ENCODE measurements at regions not wholly inside any gene's neighbourhood (a gene's known extent, or its start where the extent isn't known, plus 50 kb on each side); places are given as distances from the start of the nearest gene placed in this dataset.
"Not testable (repeated sequence)": the region's sequence is repeated elsewhere in the genome, so short reads cannot be mapped to it uniquely, and the experiment has no call there.

DNA sequence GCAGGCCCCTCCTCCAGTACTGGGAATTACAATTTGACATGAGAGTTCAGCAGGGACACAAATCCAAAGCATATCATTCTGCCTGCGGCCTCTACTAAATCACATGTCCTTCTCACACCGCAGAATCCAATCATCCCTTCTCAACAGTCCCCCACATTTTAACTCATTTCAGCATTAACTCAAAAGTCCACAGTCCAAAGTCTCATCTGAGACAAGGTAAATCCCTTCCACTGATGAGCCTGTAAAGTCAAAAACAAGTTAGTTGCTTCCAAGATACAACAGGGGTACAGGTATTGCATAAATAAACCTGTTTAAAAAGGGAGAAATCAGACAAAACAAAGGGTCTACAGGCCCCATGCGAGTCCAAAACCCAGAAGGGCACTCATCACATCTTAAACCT lies 64.0 kb downstream of the EBNA1BP2 start:
- no peak for DNase-seq (ENCODE audit: low read depth)

DNA sequence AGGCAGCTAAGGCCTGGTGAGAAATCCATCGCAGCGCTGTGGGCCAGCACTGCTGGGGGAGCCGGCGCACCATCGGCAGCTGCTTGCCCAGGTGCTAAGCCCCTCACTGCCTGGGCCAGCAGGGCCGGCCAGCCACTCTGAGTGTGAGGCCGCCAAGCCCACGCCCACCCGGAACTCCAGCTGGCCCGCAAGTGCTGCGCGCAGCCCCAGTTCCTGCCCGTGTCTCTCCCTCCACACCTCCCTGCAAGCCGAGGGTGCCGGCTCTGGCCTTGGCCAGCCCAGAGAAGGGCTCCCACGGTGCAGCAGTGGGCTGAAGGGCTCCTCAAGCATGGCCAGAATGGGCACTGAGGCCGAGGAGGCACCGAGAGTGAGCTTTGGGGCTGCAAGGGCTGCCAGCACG lies 64.4 kb downstream of the EBNA1BP2 start:
- no peak for DNase-seq (ENCODE audit: low read depth)

DNA sequence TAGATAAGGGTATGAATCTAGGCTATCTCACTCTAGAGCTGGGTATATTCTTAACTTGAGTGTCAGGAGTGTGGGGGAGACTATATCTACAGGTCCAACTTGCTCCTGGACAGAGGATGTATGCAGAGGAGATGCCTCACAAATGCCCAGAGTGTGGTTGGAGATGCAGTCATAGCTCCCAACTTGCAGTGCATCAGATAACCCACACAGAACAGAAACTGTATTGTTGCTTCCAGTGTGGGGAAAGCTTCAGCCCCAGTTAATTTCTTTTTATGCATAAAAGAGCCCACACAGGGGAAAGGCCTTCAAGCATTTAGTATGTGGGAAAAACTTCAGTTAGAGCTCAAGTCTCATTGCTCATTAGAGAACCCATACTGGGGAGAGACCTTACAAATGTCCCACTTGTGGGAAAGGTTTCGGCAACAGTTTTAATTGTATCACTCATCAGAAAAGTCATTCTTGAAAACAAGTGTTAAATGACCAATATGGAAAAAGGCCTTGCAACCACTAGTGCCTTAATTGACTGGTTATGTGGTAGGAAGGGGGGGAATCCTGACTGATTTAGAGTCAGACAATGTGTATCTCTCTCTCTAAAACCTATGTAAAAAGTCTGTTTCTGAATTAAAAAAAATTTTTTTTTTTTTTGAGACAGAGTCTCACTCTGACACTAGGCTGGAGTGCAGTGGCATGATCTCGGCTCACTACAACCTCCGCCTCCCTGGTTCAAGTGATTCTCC lies 67.9 kb downstream of the EBNA1BP2 start:
- DNase-seq (ENCODE audit: low read depth) = no peak

DNA sequence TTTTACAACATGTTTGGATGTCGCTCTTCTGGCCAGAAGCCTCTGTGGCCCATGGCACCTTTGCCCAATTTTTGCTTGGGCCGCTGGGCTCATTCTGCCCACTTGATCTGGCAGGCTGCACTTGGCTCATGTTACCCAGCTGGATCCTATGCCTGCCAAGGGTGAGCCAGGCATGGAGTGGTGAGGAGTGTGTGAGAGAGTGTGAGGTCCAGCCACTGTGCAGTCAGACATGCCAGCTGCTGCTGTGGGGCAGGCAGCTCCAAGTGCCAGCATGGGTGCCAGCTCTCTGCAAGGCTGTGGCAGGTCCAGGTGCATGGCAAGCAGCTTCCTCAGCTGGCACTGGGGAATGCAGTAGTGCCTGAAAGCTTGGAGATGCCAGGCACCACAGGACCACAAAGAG lies 71.0 kb downstream of the EBNA1BP2 start:
- no peak for DNase-seq (ENCODE audit: low read depth)

- DNase-seq (ENCODE audit: low read depth) = no peak
Observed at GRCh38 chr1:43098200-43098599, 73.9 kb downstream of the EBNA1BP2 start.

DNA sequence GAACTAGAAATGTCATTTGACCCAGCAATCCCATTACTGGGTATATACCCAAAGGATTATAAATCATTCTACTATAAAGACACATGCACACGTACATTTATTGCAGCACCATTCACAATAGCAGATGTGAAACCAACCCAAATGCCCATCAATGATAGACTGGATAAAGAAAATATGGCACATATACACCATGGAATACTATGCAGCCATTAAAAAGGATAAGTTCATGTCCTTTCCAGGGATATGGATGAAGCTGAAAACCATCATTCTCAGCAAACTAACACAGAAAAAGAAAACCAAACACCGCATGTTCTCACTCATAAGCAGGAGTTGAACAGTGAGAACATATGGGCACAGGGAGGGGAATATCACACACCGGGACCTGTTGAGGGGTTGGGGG lies 75.6 kb downstream of the EBNA1BP2 start:
- not testable (repeated sequence) for DNase-seq (ENCODE audit: low read depth)

- DNase-seq (ENCODE audit: low read depth) = not testable (repeated sequence)
Observed at GRCh38 chr1:43090812-43091211, 81.3 kb downstream of the EBNA1BP2 start.

- DNase-seq (ENCODE audit: low read depth) = not testable (repeated sequence)
Observed at GRCh38 chr1:43090157-43090556, 81.9 kb downstream of the EBNA1BP2 start.

- DNase-seq (ENCODE audit: low read depth) = no peak
Observed at GRCh38 chr1:43083375-43083891, 88.7 kb downstream of the EBNA1BP2 start.

DNA sequence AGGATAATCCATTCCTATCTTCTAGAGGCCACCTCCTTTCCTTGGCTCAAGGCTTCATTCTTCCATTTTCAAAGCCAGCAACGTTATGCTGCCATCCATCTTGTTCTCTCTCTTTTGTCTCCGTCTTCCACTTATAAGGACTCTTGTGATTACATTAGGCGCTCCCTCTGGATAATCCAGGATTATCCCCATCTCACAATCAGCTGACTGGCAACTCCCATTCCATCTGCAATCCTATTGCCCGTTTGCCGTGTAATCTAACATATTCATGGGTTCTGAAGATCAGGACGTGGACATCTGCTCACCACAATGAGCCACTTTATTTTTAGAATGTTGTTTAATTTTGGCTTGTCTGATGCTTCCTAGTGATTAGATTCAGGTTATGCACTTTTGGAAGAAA lies 89.3 kb downstream of the EBNA1BP2 start:
- no peak for DNase-seq (ENCODE audit: low read depth)

DNA sequence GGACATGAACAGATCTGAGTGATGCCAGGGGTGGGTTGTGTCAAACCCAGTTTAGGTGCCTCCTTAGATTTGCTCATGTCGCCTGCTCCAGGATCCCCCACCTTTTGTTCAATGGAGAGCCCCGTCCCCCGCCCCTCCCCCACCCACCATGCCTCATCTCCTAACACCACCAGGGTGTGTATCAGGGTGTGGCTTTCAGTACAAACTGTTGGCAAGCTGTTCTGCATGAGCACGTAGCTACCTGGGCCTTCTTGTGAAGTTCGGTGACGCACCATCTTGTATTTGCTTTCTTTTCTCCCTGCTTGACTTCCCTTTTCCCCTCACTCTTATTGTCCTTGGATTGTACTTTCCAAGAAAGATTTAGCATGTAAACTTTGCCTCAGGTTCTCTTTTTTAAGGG lies 94.8 kb downstream of the EBNA1BP2 start:
- DNase-seq (ENCODE audit: low read depth) = no peak

GRCh38 chr1:43074709-43075108 lies 97.4 kb downstream of the EBNA1BP2 start:
- DNase-seq (ENCODE audit: low read depth) = no peak

GRCh38 chr1:43074244-43074643 lies 97.8 kb downstream of the EBNA1BP2 start:
- DNase-seq (ENCODE audit: low read depth) = no peak

- DNase-seq (ENCODE audit: low read depth) = peak; percentile 66
Observed at GRCh38 chr1:43073490-43074230, 98.4 kb downstream of the EBNA1BP2 start.

DNA sequence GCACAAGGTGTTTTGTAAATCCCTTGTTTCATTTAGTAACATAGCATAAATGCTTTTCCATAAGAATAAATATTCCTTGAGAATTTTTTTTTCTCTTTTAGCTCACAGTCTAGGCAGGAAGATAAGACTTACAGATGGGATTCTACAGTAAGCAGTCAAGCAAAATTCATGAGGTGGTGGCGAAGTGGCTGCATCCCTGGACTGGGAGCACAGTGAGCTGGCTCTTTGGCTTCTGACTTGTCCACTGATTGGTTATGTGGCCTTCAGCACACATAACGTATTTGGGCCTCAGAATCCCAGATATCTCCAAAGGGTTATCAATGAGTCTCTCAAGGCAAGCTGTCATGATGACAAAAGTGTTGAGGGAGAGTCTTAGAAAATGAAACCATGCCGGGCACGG lies 99.8 kb downstream of the EBNA1BP2 start:
- no peak for DNase-seq (ENCODE audit: low read depth)

DNA sequence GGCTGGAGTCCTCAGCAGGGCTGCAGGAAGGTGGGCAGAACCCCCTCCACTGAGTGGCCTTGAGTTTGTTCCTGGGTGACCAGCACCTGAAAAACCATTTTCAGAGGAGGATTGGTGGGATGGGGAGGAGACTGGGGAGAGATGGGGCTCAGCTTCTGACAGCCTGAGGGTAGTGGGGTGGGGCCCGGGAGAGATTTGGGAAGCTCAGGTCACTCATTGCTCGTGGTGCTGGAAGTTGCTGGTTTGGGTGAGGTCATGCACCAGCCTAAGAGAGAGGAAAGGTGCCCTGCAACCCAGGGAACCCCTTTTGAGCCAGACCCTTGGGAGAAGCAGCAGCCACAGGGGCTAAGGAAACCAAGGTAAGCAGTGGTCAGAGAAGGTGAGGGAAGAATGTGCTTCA lies 100.8 kb downstream of the EBNA1BP2 start:
- no peak for DNase-seq (ENCODE audit: low read depth)

- DNase-seq (ENCODE audit: low read depth) = no peak
Observed at GRCh38 chr1:43069461-43070050, 102.5 kb downstream of the EBNA1BP2 start.

GRCh38 chr1:43068911-43069310 lies 103.2 kb downstream of the EBNA1BP2 start:
- no peak for DNase-seq (ENCODE audit: low read depth)

DNA sequence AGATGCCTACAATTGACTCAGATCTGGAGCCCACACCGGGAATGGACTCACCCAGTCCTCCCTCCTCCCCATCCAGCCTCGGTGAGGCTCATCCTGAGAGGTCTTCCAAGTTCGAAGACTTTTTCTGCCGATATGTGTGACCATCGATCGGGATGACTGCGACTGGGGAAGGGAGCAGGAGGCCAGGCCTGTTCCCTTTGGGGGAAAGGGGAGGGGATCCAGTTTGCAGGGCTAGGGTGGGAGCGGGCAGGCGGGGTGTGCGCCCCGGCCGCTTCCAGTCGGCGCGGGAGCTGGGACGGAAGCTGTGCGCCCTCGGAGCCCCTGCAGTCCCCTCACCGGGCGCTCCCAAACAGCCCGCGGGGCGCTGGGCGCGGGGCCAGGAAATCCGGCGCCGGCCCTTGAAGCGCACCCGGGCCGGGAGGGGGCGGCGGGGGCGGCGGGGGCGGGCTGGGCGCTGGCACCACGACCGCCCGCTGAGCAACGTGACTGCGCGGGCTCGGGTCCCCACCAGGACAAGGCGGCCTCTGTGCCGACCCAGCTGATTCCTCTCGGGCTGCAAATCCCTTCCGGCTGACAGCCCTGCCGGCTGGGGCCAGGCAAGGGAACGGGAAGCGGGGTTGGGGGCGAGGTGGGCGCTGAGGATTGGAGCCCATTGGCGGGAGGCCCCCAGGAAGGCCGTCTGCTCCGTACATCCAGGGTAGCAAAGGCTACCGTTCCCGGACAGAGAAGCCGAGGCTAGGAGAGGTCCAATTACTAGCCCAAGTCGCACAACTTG lies 103.9 kb downstream of the EBNA1BP2 start:
- DNase-seq (ENCODE audit: low read depth) = no peak

DNA sequence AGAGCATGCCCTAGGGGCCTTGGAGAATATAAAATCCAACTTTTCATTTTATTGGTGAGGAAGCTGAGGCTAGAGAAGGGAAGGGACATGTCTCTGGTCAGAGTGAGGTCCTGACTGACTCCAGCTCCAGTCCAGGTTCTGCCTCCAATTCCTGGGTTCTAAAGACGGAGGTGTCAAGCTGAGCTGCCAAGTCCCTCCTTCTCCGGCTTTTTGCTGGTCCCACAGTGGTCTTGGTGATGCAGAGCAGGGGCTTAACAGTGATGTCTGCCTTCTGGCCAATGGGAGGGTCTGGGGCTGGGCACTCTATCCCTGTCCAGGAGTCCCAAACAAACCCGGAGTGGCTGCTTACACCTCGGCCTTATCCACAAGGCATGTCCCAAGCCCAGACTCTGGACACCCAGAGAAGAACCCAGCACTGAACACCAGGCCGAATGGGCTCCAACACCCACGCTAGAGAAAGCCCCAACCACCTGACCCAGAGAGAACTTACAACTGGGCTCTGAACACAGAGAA lies 104.8 kb downstream of the EBNA1BP2 start:
- no peak for DNase-seq (ENCODE audit: low read depth)

GRCh38 chr1:43066578-43066977 lies 105.5 kb downstream of the EBNA1BP2 start:
- DNase-seq (ENCODE audit: low read depth) = no peak
